GM12875 (cell line): ENCODE measurements at regions not wholly inside any gene's neighbourhood (a gene's known extent, or its start where the extent isn't known, plus 50 kb on each side); places are given as distances from the start of the nearest gene placed in this dataset.

Experiments used
- H3K4me3 ChIP-seq: one replicate; pipeline ENCODE4 v1.5.1; 2011; ENCODE audit warnings: low read depth, low read length, control low read depth
- CTCF ChIP-seq: IDR thresholded peaks from 2 replicates; pipeline ENCODE4 v1.5.1; 2011; ENCODE audit warnings: low read depth, mild to moderate bottlenecking, control low read depth, inconsistent platforms, low read length, moderate library complexity, borderline replicate concordance; ENCODE audit not compliant: insufficient read depth

- TF ChIP-seq CTCF: no peak
Observed at GRCh38 chr17:33534087-33534486, 241.0 kb upstream of the ASIC2 start.

DNA sequence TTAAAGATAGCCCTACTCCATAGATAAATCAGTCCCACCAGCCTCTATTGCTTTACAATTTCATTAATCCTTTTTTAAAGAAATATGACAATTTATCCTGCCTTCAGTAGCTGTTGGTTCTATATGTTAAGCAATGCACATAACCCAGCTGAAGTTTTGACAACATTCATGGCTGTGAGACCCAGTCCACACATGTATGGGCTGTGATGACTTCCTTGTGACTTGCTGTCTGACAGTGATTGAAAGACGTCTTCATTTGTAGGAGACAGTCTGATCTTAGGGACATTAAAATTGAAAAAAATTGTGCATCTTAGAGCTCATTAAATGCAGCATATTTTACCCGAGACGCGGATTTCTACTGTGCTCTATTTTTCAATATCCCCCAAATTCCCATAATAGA is 252.0 kb upstream of the ASIC2 start:
- TF ChIP-seq CTCF: no peak
- H3K4me3 ChIP-seq: no peak overlapping the region

More at GRCh38 chr17:33534087-33534486, 241.0 kb upstream of the ASIC2 start:
- no peak overlapping the region for H3K4me3 ChIP-seq

DNA sequence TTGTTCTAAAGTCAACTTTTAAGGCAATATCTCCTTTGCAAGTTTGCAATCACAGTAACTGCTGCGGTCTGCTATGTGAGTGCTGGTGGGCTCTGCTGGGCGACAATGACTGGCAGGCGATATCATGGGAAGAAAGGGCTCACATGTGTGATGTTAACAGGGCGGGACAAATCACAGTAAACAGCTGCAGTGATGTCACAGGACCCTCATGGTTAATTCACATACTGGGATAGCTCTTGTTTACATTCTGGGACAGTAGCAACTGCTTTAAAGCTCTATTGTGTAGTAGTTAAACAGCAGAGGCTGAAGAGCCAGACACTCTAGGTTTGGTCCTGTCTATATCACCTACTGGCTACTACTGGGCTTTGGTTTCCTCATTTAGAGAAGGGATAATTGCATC is 257.2 kb upstream of the ASIC2 start:
- TF ChIP-seq CTCF: no peak
- H3K4me3 ChIP-seq: no peak overlapping the region

- no peak for TF ChIP-seq CTCF
- H3K4me3 ChIP-seq: no peak overlapping the region
Observed at GRCh38 chr17:33551075-33551474, 258.0 kb upstream of the ASIC2 start.

GRCh38 chr17:33551911-33552310 is 258.8 kb upstream of the ASIC2 start:
- H3K4me3 ChIP-seq: no peak overlapping the region
- no peak for TF ChIP-seq CTCF

GRCh38 chr17:33560165-33560564 is 267.1 kb upstream of the ASIC2 start:
- no peak for TF ChIP-seq CTCF
- H3K4me3 ChIP-seq: no peak overlapping the region

DNA sequence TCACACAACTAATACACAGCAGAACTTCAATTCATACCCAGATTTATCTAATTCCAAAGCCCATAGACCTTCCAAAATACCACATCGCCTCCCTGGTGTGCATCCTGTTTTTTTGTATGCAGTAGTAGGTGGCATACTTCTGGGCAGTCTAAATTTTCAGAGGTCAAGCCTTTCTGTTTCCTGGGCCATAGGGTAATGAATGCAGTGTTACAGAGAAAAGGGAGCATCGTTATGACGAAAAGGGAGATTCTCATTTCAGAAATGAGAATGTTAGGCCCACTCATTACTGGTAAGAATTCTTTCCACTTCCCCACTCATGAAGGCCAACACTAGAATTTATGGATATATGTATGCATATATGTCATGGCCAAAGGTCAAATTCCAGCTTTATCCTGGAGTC is 267.8 kb upstream of the ASIC2 start:
- H3K4me3 ChIP-seq: no peak overlapping the region
- TF ChIP-seq CTCF: no peak
